Prostate gland (tissue), 2 donors: ENCODE measurements at regions not wholly inside any gene's neighbourhood (a gene's known extent, or its start where the extent isn't known, plus 50 kb on each side); places are given as distances from the start of the nearest gene placed in this dataset.
"Not testable (repeated sequence)": the region's sequence is repeated elsewhere in the genome, so short reads cannot be mapped to it uniquely, and the experiment has no call there.

ENCODE experiments used
- DNase-seq: peaks from one replicate; pipeline ENCODE4 v3.0.0-alpha.2; 2019; ENCODE audit warnings: low spot score
- H3K27ac ChIP-seq, 2 donors: fragments of 200-600 bp; sonication (generic); 2 replicates each; pipeline ENCODE4 v1.5.1; 2017 to 2019
- H3K27me3 ChIP-seq: fragments of 200-600 bp; sonication (generic); replicated peaks from 2 replicates; pipeline ENCODE4 v1.5.1; 2019; ENCODE audit not compliant: insufficient read depth
- H3K36me3 ChIP-seq, 2 donors: fragments of 200-600 bp; sonication (generic); 1 replicate in 1 of 2; 2 replicates in 1 of 2; pipeline versions ENCODE4 v1.5.1 to v1.8.1; 2017 to 2019
- H3K4me1 ChIP-seq: fragments of 200-600 bp; sonication (generic); replicated peaks from 2 replicates; pipeline ENCODE4 v1.5.1; 2019
- H3K4me3 ChIP-seq, 2 donors: fragments of 200-600 bp; sonication (generic); 2 replicates each; pipeline ENCODE4 v1.5.1; 2017 to 2019
- H3K9me3 ChIP-seq: fragments of 200-600 bp; sonication (generic); 2 replicates; pipeline ENCODE4 v1.5.1; 2017
- CTCF ChIP-seq, 4 experiments: fragments of 200-600 bp in 2 of 4; fragments of 450-650 bp in 2 of 4; sonication (generic) in 2 of 4; IDR thresholded peaks; 1 replicate in 3 of 4; 2 replicates in 1 of 4; pipeline ENCODE4 v1.5.1; 2016 to 2019; ENCODE audit warnings: antibody characterized with exemption in 4 of 4, mild to moderate bottlenecking in 2 of 4, moderate library complexity in 2 of 4
- POLR2A ChIP-seq: fragments of 450-650 bp; IDR thresholded peaks from one replicate; pipeline ENCODE4 v1.6.1; 2016; ENCODE audit warnings: antibody characterized with exemption, mild to moderate bottlenecking
- POLR2AphosphoS5 ChIP-seq: sonication (generic); formaldehyde crosslinking; IDR thresholded peaks from one replicate; pipeline ENCODE4 v1.6.1; 2017; ENCODE audit warnings: antibody characterized with exemption
- WGBS: methylation state at CpG from one replicate; pipeline ENCODE4 v1.1.5; 2018; 5-methylcytosine and 5-hydroxymethylcytosine counted together
- intact Hi-C: fragments of 100-400 bp; cut with DNase I; formaldehyde crosslinking; loops from one replicate; pipeline ENCODE4 v1.14.2; 2022

GRCh38 chr11:22928207-22928917 is 68.1 kb upstream of the CCDC179 start:
- Histone ChIP-seq H3K27ac (no peak overlapping the region), H3K36me3 (no peaks in the 10 kb centered on the region), H3K4me3 (no peak overlapping the region), H3K9me3 (no peaks in the 10 kb centered on the region), H3K27me3 (no peaks in the 10 kb centered on the region), H3K4me1 (no peaks in the 10 kb centered on the region)
- DNase-seq: no peak
- intact Hi-C loops: no loop called here
- TF ChIP-seq POLR2AphosphoS5 (no peak), POLR2A (no peak), CTCF (IDR thresholded peaks at IDR 0.05) (no peak)
- 84% methylated on average over 5 of the region's 5 CpGs for WGBS

- H3K4me3 ChIP-seq: no peak overlapping the region
- H3K27ac ChIP-seq: no peak overlapping the region
- H3K36me3 ChIP-seq: no peaks in the 10 kb centered on the region
- no peaks in the 10 kb centered on the region for H3K27me3 ChIP-seq
- 94% methylated on average over 5 of the region's 5 CpGs for WGBS
- intact Hi-C loops: no loop called here
- no peaks in the 10 kb centered on the region for H3K4me1 ChIP-seq
- no peaks in the 10 kb centered on the region for H3K9me3 ChIP-seq
- TF ChIP-seq CTCF (IDR thresholded peaks at IDR 0.05) (no peak), POLR2A (no peak), POLR2AphosphoS5 (no peak)
- no peak for DNase-seq
Observed at GRCh38 chr11:22930816-22931594, 70.7 kb upstream of the CCDC179 start.

GRCh38 chr11:22938691-22939090 is 78.4 kb upstream of the CCDC179 start:
- Histone ChIP-seq H3K27me3 (no peaks in the 10 kb centered on the region), H3K4me1 (no peaks in the 10 kb centered on the region), H3K9me3 (no peaks in the 10 kb centered on the region), H3K36me3 (no peaks in the 10 kb centered on the region), H3K27ac (no peak overlapping the region), H3K4me3 (no peak overlapping the region)
- 77% methylated on average over 1 of the region's 1 CpG for WGBS
- no peak for TF ChIP-seq POLR2A
- no peak for TF ChIP-seq CTCF (IDR thresholded peaks at IDR 0.05)
- no peak for TF ChIP-seq POLR2AphosphoS5
- intact Hi-C loops: no loop called here
- no peak for DNase-seq

GRCh38 chr11:22941544-22941943 is 81.3 kb upstream of the CCDC179 start:
- H3K36me3 ChIP-seq, H3K9me3 ChIP-seq, DNase-seq, H3K4me1 ChIP-seq, intact Hi-C loops, H3K27ac ChIP-seq, H3K4me3 ChIP-seq, H3K27me3 ChIP-seq: not testable (repeated sequence)
- 96% methylated on average over 3 of the region's 3 CpGs for WGBS

- Histone ChIP-seq H3K4me3 (no peak overlapping the region), H3K4me1 (no peaks in the 10 kb centered on the region), H3K27me3 (no peaks in the 10 kb centered on the region), H3K36me3 (no peaks in the 10 kb centered on the region), H3K27ac (no peak overlapping the region), H3K9me3 (no peaks in the 10 kb centered on the region)
- DNase-seq: no peak
- 15% methylated on average over 1 of the region's 1 CpG for whole genome bisulfite sequencing
- TF ChIP-seq POLR2AphosphoS5: no peak
- TF ChIP-seq CTCF (IDR thresholded peaks at IDR 0.05): no peak
- no peak for TF ChIP-seq POLR2A
- intact Hi-C loops: no loop called here
Observed at GRCh38 chr11:22957786-22958185, 97.5 kb upstream of the CCDC179 start.
